ENCODE measurements at regions not wholly inside any gene's neighbourhood (a gene's known extent, or its start where the extent isn't known, plus 50 kb on each side); places are given as distances from the start of the nearest gene placed in this dataset.

DNA sequence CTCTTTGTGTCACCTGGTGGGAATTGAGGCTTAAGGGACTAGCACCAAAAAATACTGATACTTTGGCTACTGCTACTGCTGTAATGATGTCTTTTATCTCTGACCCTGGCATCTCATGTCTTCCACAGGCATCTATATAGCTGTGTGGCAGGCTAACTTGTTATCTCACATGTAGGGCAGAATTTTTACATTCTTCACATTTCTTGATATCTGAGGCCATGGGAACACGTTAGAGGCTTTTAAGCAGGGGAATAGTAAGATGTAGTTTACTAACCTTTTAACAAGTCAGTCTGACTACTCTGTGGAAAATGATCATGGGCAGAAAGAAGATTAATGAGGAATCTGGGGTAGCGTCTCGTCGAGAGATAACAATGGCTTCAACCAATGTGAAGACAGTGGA is 498.4 kb downstream of the PCNX1 start:
- TF ChIP-seq CREB1 (CRISPR knock-in tag; IDR thresholded peaks at IDR 0.05; ENCODE audit: low read depth) (no peak), EZH2 (IDR thresholded peaks at IDR 0.05; ENCODE audit: low read depth, unreplicated experiment) (no peak), EZH2phosphoT487 (IDR thresholded peaks at IDR 0.05; ENCODE audit: unreplicated experiment) (no peak), POLR2AphosphoS5 (IDR thresholded peaks at IDR 0.05; ENCODE audit: low read depth) (no peak)
- TF ChIP-seq, protein P1, sequence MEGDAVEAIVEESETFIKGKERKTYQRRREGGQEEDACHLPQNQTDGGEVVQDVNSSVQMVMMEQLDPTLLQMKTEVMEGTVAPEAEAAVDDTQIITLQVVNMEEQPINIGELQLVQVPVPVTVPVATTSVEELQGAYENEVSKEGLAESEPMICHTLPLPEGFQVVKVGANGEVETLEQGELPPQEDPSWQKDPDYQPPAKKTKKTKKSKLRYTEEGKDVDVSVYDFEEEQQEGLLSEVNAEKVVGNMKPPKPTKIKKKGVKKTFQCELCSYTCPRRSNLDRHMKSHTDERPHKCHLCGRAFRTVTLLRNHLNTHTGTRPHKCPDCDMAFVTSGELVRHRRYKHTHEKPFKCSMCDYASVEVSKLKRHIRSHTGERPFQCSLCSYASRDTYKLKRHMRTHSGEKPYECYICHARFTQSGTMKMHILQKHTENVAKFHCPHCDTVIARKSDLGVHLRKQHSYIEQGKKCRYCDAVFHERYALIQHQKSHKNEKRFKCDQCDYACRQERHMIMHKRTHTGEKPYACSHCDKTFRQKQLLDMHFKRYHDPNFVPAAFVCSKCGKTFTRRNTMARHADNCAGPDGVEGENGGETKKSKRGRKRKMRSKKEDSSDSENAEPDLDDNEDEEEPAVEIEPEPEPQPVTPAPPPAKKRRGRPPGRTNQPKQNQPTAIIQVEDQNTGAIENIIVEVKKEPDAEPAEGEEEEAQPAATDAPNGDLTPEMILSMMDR (conservative IDR thresholded peaks at IDR 0.05; ENCODE audit: low read depth in 2 of 2) = no peak
- TF ChIP-seq, protein P2, sequence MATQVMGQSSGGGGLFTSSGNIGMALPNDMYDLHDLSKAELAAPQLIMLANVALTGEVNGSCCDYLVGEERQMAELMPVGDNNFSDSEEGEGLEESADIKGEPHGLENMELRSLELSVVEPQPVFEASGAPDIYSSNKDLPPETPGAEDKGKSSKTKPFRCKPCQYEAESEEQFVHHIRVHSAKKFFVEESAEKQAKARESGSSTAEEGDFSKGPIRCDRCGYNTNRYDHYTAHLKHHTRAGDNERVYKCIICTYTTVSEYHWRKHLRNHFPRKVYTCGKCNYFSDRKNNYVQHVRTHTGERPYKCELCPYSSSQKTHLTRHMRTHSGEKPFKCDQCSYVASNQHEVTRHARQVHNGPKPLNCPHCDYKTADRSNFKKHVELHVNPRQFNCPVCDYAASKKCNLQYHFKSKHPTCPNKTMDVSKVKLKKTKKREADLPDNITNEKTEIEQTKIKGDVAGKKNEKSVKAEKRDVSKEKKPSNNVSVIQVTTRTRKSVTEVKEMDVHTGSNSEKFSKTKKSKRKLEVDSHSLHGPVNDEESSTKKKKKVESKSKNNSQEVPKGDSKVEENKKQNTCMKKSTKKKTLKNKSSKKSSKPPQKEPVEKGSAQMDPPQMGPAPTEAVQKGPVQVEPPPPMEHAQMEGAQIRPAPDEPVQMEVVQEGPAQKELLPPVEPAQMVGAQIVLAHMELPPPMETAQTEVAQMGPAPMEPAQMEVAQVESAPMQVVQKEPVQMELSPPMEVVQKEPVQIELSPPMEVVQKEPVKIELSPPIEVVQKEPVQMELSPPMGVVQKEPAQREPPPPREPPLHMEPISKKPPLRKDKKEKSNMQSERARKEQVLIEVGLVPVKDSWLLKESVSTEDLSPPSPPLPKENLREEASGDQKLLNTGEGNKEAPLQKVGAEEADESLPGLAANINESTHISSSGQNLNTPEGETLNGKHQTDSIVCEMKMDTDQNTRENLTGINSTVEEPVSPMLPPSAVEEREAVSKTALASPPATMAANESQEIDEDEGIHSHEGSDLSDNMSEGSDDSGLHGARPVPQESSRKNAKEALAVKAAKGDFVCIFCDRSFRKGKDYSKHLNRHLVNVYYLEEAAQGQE (IDR thresholded peaks at IDR 0.05; ENCODE audit: unreplicated experiment) = no peak

Data from GM23338 (cell line).